Activated CD8-positive, alpha-beta memory T cell treated with anti-CD3 and anti-CD28 coated beads, Interleukin-2, amount 50 U/mL, for 4 hours (primary cell): ENCODE measurements at regions not wholly inside any gene's neighbourhood (a gene's known extent, or its start where the extent isn't known, plus 50 kb on each side); places are given as distances from the start of the nearest gene placed in this dataset.
"Not testable (repeated sequence)": the region's sequence is repeated elsewhere in the genome, so short reads cannot be mapped to it uniquely, and the experiment has no call there.

Experiments
- DNase-seq: peaks from one replicate; pipeline ENCODE4 v3.0.0-alpha.2; 2020

DNA sequence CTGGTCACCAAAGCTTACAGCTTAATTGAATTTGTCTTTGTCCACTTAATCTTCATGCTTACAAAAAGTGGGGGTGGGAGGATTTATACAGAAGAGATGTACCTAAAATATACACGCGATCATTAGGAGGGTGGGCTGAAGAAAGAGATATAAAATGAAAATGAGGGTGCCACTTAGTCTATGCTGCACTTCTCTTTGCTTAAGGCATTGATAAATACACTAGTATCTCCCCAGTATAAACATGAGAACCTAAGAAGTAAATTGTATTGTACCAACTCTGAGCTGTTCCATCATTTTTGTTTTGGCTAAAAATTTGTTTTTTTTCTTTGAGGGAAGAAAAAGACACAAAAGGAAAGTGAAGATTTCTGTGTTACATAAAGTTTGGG lies 170.8 kb upstream of the ZNF217 start:
- no peak for DNase-seq

DNA sequence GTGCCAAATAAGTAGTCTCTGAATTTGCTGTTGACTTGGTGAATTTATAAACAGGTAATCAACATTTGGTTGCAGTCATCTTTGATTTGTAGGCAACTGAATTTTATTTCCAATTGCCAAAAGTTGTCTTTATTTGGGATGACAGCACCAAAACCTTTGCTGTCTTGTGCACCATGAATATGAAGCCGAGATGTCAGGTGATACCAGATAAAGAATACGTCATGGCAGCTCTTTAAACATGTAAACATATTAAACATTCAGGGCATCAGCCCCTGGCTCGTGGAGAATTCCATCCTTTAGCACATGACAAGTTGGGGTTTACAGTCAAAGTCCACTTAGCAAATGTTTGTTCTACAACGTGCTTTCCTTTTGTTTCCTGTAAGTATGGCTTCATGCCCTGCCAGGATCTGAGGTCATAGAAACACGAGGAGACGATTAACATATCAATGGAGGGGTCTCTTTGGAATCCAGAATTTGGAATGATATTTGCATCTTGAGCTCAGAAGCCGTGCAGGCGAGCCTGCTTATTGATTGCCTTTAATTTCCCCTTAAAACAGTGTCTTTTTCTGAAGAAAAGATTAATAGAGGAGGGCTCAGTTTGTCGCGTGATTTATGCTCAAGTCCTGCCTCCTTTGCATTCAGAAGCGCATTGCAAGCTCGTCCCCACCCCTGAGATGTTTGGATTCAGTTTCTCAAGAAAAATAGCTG lies 170.2 kb upstream of the ZNF217 start:
- no peak for DNase-seq

DNA sequence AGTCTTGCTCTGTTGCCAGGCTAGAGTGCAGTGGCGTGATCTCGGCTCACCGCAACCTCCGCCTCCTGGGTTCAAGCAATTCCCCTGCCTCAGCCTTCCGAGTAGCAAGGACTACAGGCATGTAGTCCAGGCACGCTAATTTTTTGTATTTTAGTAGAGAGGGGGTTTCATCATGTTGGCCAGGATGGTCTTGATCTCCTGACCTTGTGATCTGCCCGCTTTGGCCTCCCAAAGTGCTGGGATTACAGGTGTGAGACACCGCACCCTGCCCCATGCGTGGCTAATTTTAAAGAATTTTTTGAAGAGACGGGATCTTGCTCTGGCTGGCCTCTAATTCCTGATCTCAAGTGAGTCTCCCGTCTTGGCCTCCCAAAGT lies 168.8 kb upstream of the ZNF217 start:
- DNase-seq: not testable (repeated sequence)

DNA sequence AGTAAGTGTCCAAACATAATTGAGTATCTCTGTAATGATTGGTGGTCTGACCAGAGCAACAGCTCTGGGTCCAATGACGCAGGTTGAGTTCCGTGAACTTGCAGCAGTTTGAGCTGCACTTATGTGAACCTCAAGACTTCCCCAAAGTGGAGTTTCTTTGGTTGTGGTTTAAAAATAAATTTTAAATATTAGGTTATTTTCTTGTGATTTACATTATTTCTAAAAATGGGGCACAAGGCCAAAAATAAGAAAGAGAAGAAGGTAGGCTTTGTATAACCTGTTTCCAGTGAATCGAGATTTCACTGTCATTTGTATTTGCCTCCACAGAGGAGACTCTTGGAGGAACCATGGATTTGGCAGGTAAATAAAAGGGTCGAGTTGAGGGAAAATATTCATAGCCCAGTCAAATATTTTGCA lies 166.4 kb upstream of the ZNF217 start:
- no peak for DNase-seq

DNA sequence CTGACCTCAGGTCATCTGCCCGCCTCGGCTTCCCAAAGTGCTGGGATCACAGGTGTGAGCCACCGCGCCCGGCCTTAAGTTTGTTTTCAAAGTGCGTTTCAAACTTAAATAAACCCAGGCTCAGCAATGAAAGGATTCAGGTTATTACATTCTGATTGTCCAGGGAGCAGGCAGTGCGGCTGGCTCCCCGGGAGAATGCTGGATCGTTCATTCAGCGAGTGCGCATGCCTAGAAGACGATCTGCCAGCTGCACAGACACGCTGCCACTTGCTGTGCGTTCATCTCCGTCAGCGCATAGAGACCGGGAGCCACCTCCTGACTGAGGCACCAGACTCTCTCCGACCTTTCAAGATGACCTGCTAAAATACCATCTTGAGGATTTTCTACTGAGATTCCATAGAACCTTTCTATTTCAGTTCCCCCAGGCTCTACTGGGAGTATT lies 163.9 kb upstream of the ZNF217 start:
- DNase-seq: no peak

DNA sequence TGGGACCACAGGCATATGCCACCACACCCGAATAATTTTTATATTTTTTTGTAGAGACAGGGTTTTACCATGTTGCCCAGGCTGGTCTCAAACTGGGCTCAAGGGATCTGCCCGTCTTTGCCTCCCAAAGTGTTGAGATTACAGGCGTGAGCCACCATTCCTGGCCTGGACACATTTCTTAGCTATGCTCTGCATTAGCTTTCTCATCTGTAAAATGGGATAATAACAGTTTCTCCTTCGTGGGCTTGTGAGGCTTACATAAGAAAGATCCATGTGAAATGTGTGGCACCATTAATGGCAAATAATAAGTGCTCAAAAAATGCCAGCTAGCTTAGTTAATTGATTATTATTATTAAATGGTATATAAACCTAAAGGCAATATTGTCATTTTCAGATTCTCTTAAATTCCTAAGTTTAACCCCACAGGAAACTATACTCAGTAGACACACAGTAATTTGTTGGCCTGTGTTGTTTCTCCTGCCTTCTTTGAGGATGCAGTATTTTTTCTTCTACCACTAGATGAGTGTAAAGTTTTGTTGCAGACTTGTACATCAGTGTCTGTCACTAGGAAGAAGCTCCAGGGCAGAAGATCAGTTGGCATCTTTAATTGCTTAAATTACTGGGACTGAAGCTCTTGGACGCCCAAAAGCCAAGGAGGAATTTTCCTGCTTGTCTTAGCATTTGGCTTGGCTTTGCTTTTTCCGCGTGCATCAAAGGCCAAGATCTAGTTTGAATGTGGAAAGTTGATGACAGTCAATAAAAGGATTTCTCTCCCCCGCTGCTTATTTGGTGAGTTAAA lies 162.3 kb upstream of the ZNF217 start:
- no peak for DNase-seq

DNA sequence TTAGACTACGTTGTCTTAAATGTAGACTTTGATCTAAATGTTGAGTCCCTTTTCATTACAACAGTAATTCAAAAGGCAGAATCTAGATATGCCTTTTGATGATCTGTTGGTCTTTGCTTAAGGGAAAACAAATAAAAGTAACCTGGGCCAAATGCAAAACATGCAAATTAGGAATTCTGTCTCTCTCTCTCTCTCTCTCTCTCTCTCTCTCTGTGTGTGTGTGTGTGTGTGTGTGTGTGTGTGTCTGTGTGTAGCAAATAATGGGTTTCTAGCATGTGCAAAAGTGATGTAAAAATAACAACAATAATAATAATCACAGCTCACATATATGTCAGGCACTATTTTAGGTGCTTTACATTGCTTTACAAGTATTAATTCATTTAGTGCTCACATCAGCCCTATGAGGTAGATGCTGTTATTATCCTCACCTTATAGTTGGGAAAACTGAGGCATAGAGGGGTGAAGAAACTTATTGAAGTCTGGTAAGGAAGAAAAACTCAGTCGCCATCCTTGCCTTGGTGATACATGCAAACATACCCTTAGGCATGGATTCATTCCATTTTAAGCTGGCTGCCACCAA lies 160.3 kb upstream of the ZNF217 start:
- no peak for DNase-seq

DNA sequence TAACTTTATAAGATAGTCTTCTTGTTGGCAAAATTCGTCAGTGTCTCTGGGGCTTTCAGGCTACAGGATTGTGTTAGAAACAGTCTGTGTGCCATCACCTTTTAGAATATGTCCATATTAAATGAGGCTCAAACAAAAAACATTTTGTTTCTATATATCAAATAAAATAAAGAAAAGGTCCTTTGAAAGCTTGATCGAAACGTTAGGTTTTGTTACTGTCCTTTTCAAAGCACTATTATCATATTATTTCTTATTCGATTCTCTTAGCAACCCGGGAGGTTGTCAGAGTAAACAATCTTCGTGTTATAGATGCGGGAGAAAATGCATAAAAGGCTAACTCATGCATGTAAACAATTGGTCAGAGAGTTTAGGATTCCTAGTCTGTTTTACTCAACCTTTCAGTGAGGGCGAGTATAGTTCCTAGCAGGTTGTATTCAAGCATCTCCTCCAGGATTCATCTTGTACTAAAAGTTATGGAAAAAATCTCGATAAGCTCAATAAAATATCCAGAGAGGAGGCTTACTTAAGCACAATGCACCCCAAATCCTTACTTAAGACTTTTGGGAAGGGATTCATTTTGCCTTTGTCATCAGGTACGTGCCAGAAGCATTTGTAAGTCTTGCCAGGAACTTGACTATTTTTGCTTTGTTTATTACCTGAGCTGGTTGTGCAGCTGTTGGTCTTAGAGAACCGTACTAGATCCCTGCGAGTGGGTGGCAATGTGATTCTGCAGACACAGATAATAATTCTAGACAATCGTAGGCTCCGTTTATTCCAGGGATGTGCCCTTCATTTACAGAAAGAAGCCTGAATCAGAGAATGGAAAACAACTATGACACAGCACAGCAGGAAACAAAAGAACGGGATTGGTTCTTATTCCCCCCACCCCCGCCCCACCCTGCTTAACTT lies 159.6 kb upstream of the ZNF217 start:
- DNase-seq: no peak

DNA sequence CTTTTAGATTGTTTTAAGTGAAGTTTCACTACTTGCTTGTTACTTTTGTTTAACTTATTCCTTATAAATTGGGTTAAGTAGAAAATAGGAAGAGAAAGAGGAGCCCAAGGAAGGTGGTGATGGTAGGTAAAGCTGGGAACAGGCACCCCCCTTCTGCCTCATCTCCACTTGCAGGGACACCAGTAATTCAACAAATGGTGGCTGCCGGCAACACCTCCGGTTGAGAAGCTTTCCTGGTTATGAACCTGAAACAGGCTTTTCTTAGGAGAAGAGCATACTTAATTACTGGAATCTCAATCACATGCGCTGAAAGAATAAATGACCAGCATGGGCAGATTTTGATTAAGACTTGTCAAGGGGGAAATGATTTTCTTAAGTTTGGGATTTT lies 158.9 kb upstream of the ZNF217 start:
- no peak for DNase-seq

DNA sequence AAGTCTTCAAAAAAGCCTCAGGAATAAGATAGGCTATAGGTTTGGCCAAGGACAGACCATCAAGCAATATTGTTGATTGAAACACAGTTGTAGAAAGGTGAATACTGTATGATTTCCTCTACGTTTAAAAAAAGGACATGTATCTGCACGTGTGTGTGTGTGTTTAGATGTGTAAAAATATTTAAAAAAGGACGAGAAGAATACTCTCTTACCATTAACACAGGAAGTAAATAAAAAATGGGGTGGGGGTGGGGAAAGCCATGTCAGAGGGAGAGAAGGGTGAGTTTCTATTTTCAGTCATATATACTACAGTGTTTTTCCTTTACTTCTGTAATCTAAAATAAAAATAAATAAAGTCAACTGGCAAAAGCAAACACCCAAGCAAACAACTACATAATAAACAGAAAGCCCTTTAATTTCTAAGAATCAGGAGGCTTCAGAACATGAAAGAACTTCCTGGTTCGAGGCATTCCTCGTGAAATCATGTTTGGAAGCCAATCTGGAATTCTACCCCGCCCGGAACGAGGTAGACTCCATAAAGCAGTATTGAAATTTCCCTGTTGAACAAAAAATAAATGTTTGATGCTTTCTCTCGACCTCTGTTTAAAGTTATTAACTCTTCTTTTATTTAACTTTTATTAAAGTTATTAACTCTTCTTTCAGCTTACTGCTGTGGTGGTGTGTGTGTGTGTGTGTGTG lies 158.1 kb upstream of the ZNF217 start:
- DNase-seq: no peak

DNA sequence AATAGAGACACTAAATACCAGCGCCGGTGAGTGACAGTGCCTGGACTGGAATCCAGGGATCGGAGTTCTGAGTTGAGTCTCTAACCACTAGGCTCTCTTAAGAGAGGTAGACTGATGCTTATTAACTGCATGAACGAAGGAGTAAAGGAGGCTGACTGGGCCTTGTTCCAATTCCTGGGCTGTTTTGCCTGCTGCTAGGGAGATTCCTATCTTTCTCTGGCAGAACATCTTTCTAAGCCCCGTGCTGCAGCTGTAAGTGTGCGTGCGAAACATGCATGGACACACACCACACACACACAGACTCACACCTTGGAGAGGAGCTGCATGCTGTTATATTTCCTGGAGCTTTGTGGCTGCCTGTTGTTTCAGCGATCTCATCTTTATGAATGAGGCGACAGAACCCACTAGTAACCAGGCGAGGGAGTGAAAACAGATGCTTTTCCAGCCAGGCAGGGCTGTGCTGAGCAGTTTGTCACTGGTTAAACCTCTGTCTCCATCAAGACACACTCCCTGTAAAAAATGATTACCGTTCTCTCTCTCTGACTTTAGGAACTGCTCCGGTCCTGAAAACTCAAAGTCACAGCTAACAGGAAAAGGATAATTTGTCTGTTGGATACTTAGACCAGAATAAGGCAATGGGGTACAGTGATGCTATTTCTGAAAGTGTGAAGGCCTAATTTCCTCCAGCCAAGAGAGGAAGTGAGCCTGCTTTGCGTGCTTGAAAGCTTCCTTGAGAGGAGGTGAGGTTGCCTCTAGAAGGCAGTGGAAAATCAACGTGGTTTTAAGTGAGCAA lies 157.4 kb upstream of the ZNF217 start:
- DNase-seq: peak; percentile 19

DNA sequence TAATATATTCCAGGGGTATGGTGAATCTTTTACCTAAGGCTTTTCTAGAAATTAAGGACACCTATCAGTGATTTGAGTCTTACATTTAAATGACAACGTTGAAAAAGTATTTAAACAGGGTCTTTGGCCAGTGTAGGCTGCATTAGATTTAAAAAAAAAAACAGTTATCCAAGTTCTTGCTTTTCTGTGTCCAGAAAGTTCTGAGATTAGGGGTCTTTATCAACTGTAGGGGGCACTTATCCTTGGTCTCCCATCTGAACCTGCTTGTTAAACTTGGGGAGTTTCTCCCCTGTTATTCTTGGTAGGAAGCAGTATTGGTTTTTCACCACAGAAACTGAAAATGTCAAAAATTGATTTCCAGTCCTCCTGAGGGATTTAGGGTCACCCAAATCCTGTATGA lies 155.9 kb upstream of the ZNF217 start:
- no peak for DNase-seq

DNA sequence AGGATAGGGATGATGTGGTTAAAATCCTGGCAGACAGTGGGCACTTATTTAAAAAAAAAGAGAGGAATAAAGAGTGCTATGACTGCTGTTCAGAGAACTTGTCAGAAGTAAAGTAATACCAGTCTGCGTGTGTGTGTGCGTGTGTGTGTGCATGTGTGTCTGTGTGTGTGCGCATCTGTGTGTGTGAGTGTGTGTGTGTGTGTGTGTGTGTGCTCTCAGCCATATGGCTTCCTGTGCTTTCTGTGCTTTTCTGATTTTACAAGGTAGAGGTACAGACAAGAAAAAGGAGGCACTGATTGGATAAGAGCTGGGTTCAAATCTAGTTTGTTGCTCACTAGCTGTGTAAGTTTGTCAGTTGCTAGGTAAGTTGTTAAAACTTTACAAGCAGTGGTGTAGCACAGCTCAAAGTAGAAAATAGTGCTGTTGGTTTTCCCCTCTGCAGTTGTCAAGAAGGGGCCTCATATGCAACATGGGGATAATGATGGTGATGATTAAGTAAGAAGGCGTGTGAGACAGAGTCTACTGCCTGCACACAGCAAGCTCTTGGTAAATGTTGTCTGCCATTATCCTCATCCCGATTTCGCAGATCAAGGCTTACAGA lies 155.3 kb upstream of the ZNF217 start:
- DNase-seq: no peak

DNA sequence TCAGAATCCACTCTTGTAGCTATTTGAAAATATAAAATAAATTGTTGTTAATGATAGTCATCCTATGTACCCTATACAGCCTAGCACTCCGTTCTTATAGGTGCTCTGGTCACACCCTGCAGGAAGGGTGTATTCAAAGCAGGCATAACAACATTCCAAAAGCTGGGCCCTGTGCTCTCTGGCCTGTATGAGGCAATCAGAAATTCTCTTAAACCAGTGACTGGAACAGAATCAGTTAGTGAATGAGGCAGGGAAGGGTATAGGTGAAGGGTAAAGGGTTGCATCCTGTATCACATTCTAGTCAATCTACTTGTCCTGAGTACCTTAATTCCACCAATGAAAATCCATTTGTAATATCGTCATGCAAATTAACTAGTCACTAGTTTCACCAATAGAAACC lies 154.5 kb upstream of the ZNF217 start:
- DNase-seq: no peak

DNA sequence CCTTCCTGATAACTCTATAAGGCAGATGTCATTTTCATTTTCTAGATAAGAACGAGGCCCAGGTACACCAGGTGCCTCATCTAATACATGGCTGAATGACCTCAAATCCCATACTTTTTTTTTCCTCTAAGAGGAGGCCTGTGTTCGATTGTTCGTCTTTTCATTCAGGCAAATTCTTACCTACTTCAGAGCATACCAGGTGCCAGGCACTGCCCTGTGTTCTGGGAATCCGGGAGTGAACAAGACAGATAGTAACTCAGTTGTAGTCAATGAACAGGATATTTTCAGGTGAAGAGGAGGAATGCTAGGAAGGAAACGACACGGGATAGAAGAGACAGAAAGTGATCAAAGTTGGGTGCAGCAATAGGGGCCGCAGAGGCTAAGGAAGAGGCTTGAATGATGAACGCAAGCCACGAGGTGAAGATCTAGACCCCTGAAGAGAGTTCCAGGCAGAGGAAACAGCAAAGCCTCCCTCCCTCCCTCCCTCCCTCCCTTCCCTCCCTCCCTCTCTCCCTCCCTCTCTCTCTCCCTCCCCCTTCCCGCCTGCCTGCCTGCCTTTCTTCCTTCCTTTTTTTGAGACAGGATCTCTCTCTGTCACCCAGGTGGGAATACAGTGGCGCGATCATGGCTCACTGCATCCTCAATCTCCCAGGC lies 150.1 kb upstream of the ZNF217 start:
- no peak for DNase-seq

DNA sequence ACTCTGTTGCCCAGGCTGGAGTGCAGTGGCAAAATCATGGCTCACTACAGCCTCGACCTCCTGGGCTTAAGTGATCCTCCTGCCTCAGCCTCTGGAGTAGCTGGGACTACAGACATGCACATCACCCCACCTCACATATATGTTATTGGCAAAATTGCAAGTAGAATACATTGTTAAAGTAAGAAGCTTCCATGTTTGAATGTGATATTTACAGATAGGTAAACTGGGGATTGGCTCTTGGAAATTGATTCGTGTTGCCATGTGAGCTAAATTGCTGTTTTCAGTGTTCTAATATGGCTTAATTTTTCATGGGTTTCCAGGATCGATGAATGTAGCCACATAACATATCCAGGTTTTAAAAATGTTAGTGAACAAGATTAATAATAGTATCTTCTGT lies 149.0 kb upstream of the ZNF217 start:
- no peak for DNase-seq

DNA sequence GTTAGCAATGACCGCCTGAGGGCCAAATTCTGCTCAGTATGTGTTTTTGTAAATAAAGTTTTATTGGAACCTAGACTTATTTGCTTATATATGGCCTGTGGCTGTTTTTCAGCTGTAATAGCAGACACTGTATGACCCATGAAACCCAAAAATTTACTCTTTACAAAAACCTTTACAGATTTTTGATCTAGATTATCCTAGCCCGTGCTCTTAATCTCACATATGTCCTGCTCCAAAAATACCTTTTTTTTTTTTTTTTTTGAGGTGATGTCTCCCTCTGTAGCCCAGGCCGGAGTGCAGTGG lies 148.0 kb upstream of the ZNF217 start:
- no peak for DNase-seq

DNA sequence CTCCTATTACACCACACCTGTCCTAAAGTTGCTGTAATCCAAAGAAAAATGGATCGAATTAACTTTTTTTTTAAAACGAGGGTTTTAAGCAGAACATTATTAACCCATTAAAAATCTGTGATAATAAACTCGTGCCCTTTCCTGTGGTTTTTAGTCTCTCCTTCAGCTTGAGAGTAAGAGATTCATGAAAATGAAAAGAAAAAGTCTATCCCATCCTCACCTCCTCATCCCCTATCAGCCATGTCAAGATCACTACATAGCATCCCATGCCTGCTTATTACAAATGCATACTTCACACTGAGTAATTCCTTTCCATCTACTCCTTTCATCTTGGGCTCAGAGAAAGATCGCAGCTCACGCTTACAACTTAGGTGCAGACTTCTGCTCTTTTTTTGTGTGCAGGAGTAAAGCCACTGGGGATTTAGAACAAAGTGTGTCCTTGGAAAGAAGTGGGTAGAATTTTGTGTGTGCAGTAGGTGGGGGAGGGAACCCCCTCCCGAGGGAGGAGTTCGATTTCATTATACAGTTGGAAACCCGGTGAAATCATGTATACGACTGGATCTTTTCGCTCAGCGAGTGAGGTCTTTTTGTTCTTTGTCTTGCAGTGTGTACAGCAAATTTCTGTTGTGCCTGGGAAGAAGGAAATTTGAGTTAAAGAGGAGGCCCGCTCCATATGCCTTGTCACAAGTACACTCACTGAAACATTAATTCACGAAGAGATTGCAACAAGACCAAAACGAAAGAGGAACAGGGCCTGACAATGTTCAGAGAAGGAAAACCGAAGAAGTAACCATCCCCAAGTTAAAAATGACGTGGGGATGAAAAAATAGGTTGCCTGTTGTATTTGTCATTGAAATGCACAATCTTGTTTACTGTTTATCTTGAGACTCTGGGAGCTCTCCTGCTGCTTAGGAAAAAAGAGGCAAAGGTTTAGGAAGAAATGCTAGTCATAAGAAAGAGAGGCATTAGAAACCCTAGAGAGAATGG lies 146.5 kb upstream of the ZNF217 start:
- DNase-seq: no peak

DNA sequence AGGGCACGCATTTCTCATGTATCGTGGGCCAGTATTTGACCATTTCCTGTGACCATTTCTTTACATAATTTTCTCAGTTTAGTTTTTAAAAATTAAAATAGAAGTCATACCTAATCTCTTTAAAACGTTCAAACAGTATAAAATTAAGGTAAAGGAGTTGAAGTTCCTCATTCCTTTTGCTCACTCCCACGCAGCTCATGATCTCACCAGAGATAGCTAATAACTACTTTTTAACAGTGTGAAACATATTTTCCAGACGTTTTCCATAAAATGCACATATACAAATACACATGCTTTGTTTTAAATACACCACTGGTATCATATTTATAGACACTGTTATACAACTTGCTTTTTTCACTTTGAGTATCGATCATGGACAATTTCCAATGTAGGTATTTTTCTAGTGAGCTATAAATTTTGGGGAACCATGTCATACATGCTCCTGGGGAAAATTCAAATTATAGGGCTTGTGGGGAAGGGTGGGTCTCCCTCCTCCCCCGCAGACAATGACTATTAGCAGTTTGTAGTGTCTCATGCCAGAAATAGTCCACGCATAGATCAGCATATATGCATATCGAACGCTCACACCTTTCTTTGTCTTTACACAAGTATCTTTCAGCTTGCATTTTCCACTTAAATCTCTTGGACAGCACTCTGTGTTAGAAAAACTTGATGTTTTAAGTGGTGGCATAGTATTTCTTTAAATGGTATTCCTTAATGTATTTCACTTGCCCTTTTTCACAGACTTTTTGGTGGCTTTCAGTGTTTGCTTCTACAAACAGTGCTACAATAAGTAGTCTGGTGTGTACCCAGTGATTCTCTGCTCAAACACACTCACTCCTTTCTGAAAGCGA lies 145.5 kb upstream of the ZNF217 start:
- DNase-seq: no peak
